ENCODE measurements at regions not wholly inside any gene's neighbourhood (a gene's known extent, or its start where the extent isn't known, plus 50 kb on each side); places are given as distances from the start of the nearest gene placed in this dataset.

GRCh38 chr17:74080656-74081582, 122.6 kb upstream of the RPL38 start:
- TF ChIP-seq POLR2A (IDR thresholded peaks at IDR 0.05): no peak
- TF ChIP-seq CTCF (IDR thresholded peaks at IDR 0.05): no peak
